Urothelium cell line (cell line): ENCODE measurements at regions not wholly inside any gene's neighbourhood (a gene's known extent, or its start where the extent isn't known, plus 50 kb on each side); places are given as distances from the start of the nearest gene placed in this dataset.
"Not testable (repeated sequence)": the region's sequence is repeated elsewhere in the genome, so short reads cannot be mapped to it uniquely, and the experiment has no call there.

Experiments used
- DNase-seq: peaks from one replicate; pipeline ENCODE4 v3.0.0; 2011; ENCODE audit warnings: low spot score, mixed read lengths
- FAIRE-seq: peaks from 2 replicates; lab custom pipeline; 2011; peaks lifted over from hg19 to GRCh38; lab: Jason Lieb, UNC

DNA sequence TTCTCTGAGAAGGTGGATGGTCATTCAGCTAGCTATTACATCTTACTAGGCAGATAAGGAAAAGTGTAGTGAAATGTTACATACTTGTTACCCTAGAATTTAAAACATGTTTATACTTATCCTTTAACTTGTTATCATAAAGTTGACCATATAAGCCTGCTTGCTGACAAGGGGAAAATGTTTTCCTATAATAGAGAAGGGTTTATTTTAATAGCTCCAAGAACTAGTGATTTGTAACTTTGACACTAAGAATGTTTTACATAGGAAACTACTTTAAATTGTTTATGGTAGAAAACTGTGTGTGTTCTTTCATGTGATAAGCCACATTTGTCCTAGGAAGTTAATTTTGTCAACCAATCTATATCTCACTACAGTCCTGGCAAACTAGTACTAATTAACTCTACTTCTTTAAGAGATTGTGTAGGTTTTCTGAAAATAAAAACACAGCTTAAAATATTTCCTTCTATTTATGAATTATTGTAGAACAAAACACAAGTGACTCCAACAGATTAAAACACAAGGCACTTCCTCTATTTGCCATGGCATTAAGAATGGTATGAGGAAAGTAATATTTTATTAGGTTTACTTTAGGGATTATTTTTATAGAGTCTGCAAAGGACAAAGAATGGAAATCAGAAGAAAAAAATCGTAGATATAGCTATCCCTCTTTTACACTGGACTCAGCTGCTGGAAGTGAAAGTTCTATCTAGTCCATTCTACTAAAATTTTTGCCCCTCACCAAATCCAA lies 233.3 kb upstream of the NBEA start:
- no peak for DNase-seq
- no peak for FAIRE-seq

DNA sequence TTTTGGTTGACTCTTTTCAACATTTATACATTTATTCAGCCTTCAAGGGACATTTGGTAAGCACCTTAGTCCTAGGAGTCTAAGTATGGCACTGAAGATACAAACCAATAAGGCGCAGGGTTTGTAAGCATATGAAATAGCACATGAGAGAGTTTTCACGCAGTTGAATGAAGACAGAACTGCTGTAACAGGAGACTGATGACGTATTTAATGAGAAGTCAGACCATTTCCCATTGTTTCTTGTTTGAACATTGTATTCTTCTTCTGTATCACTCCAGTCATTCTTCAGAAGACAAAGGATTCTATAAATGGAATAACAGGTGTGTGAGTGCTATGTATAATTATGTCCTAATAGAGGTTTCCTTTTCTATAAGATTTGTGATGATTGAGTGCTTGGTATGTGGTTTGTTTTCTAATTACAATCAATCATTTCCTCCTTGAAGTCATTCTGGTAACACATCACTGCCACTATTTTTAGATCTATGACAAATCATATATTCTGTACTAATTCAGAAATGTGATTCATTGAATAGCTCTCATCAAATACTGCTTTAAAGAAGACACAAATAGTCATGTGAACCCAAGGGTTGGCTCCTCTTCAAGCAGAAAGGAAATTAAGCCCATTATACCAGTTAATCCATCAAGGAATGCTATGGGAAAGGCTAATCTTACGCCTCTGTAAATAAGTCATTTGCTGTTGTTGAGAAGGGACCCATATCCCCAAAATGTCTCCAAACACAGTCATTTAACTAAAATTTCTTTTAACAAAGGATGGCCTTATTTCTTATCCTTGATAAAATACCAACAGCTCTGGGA lies 222.8 kb upstream of the NBEA start:
- DNase-seq, result no peak
- FAIRE-seq, result no peak

- DNase-seq (no peak), FAIRE-seq (no peak)
Measured at GRCh38 chr13:34720618-34721017, 221.5 kb upstream of the NBEA start.

DNA sequence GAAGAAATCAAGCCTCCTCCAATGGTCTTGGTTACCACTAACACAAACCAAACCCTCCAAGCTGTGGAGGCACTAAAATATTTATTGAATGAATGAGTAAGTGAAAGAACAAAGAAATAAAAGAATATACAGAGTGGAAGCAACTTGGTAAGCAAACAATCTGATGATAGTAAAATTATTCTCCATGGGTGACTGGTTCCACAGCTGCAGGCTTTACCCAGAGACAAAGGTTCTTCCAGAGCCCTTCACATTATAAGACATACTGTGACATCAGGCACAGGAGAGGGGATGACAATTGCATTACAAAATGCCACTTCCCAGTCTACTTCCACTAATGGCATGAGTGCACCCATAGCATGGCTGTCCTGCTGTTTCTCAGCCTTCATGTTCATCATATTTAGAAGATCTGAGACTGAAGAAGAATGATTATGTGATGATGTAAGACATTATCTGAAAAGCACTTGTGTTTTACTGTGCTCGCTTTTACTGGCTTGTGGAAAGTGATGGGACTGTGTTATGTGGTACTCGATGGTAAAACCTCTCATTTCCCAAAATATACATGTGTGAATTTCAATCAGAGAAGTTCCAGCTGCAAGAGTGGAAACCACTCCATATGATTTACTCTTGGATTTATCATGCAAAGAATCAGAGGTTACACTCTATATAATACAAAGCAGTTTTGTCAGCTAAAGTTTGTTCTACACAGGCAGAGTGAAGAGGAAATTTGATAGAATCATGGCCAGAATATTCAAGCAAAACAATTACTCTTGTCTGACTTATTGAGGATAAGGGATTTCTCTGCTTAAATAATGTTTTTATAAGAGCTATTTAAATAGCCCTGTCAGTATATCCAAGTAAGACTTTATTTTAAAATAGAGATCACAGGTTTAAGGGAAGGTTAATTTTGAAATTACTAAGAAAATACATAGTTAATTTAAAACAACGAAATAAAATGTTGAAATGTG lies 220.2 kb upstream of the NBEA start:
- DNase-seq, result no peak
- FAIRE-seq, result no peak

- DNase-seq (no peak), FAIRE-seq (no peak)
Measured at GRCh38 chr13:34722922-34723321, 219.1 kb upstream of the NBEA start.

GRCh38 chr13:34730961-34731360 lies 211.1 kb upstream of the NBEA start:
- no peak for FAIRE-seq
- no peak for DNase-seq

GRCh38 chr13:34731486-34731885 lies 210.6 kb upstream of the NBEA start:
- no peak for FAIRE-seq
- DNase-seq, result no peak

- FAIRE-seq (no peak), DNase-seq (no peak)
Measured at GRCh38 chr13:34733721-34734120, 208.3 kb upstream of the NBEA start.

GRCh38 chr13:34734932-34735331 lies 207.1 kb upstream of the NBEA start:
- DNase-seq (no peak), FAIRE-seq (no peak)

- DNase-seq (no peak), FAIRE-seq (no peak)
Measured at GRCh38 chr13:34738254-34738992, 203.6 kb upstream of the NBEA start.

GRCh38 chr13:34747056-34747455 lies 195.0 kb upstream of the NBEA start:
- not testable (repeated sequence) for FAIRE-seq, DNase-seq

GRCh38 chr13:34747507-34747906 lies 194.6 kb upstream of the NBEA start:
- DNase-seq, result no peak
- FAIRE-seq, result no peak

- FAIRE-seq, result no peak
Measured at GRCh38 chr13:34748073-34748472, 194.0 kb upstream of the NBEA start.

GRCh38 chr13:34748596-34748995 lies 193.5 kb upstream of the NBEA start:
- FAIRE-seq (no peak), DNase-seq (no peak)

More at GRCh38 chr13:34748073-34748472, 194.0 kb upstream of the NBEA start:
- DNase-seq, result no peak

GRCh38 chr13:34749046-34749445 lies 193.0 kb upstream of the NBEA start:
- no peak for DNase-seq
- no peak for FAIRE-seq

DNA sequence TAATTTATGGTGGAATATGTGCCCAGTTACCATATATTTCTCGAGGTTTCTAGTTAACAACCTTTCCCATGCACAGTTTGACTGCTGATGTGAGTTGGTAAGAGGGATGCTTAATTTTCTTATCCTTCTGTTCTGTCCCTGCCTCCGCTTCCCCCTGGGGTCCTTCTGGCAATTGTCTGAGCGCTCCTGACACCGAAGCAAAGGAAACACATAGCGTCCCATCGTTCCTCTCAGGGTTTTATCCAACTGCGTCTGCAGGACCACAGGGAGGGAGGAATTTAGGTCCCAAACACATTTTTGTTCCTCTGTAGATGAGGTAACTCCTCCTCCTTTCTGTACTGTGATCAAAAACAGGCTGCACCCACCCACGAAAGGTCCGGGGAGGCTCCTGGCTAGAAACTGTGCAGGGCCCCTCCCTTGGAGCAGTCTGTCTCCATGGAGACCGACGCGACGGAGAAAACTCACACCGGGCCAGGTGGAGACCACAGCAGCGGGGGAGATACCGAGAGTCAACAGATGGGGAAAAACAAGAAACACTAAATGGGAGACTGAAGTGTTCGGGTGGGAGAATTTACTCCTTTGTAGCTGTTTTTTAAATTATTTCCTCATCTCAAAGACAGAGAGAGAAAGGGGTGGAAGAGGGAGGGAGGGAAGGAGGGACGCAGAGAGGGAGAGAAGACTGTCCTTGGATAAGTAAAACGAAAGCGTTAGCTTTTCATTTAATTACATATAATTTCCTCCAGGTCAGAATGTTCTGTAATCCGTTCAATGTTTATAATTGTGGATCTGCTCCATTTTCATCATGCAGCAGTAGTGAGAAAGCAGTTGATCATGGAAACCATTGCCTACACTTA lies 191.8 kb upstream of the NBEA start:
- DNase-seq, result no peak
- FAIRE-seq, result no peak

DNA sequence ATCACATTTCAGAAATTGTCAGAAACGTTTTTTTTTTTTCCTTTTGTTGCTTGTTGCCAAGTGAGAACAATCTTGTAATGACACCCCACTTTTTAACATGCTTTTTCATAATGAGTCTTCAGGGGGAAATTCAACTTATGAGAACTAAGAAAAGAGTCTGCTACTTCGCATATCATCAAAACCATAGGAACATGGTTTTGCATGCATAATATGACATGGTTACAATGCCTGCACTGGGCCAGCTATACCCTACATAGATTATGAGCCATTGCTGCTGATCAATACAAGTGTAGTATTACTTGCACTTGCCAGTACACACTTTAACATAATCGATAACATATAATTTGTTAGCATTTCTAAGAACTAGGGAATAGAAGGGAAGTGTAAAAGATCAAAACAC lies 191.0 kb upstream of the NBEA start:
- DNase-seq (no peak), FAIRE-seq (no peak)

- no peak for FAIRE-seq
- DNase-seq, result no peak
Measured at GRCh38 chr13:34751492-34751891, 190.6 kb upstream of the NBEA start.

- no peak for FAIRE-seq
- no peak for DNase-seq
Measured at GRCh38 chr13:34752283-34752960, 189.6 kb upstream of the NBEA start.
